Ovary (tissue), 7 donors: ENCODE measurements at regions not wholly inside any gene's neighbourhood (a gene's known extent, or its start where the extent isn't known, plus 50 kb on each side); places are given as distances from the start of the nearest gene placed in this dataset.

Experiments used
- DNase-seq, 5 donors: peaks; one replicate each; pipeline ENCODE4 v3.0.0-alpha.2; 2019 to 2020
- H3K27ac ChIP-seq, 2 donors: fragments of 200-600 bp; one replicate each; pipeline versions ENCODE4 v1.5.1 to v1.8.0; 2019 to 2022
- H3K27me3 ChIP-seq: fragments of 200-600 bp; one replicate; pipeline ENCODE4 v1.8.0; 2022
- H3K36me3 ChIP-seq: fragments of 200-600 bp; sonication (generic); one replicate; pipeline ENCODE4 v1.5.1; 2019
- H3K4me1 ChIP-seq: one replicate; pipeline ENCODE4 v1.8.1; 2013; ENCODE audit warnings: mild to moderate bottlenecking, moderate library complexity; ENCODE audit not compliant: insufficient read depth
- H3K4me3 ChIP-seq: fragments of 200-600 bp; sonication (generic); one replicate; pipeline ENCODE4 v1.5.1; 2017
- H3K9me3 ChIP-seq, 2 donors: fragments of 200-600 bp in 1 of 2; sonication (generic) in 1 of 2; one replicate each; pipeline versions ENCODE4 v1.5.1 to v1.8.1; 2013 to 2019; ENCODE audit warnings: mild to moderate bottlenecking in 1 of 2, moderate library complexity in 1 of 2
- EP300 ChIP-seq: sonication (generic); formaldehyde crosslinking; IDR thresholded peaks from one replicate; pipeline ENCODE4 v1.6.1; 2017; ENCODE audit warnings: antibody characterized with exemption
- POLR2A ChIP-seq: fragments of 450-650 bp; IDR thresholded peaks from one replicate; pipeline ENCODE4 v1.6.1; 2017; ENCODE audit warnings: antibody characterized with exemption, mild to moderate bottlenecking, moderate library complexity
- WGBS, 3 donors: extraction: QIAGEN DNeasy Blood & Tissue Kit in 1 of 3; methylation state at CpG; one replicate each; pipeline versions ENCODE4 v1.1.5 to v1.1.7; 2013 to 2017; 5-methylcytosine and 5-hydroxymethylcytosine counted together
- intact Hi-C, 4 donors: fragments of 100-400 bp; cut with DNase I; formaldehyde crosslinking; loops; one replicate each; pipeline versions ENCODE4 v1.11.0 to v1.15.1; 2022 to 2023
- TF ChIP-seq, protein P1 (sequence below), 3 donors: fragments of 450-650 bp in 2 of 3; fragments of 200-600 bp in 1 of 3; IDR thresholded peaks; one replicate each; pipeline versions ENCODE4 v1.5.1 to v1.8.0; 2016 to 2022; ENCODE audit warnings: antibody characterized with exemption in 3 of 3, mild to moderate bottlenecking in 1 of 3
- donor health status: DM: no; HTN: no; CAD: no; lungs with moderate emphysema.
- donor health status: DM: no; HTN: no; CAD: no.
- donor health status: Bipolar disorder and iron deficiency.
- donor health status: DM: no; HTN: no; CAD: no.
- donor health status: DM: yes; HTN: yes; CAD: no.

DNA sequence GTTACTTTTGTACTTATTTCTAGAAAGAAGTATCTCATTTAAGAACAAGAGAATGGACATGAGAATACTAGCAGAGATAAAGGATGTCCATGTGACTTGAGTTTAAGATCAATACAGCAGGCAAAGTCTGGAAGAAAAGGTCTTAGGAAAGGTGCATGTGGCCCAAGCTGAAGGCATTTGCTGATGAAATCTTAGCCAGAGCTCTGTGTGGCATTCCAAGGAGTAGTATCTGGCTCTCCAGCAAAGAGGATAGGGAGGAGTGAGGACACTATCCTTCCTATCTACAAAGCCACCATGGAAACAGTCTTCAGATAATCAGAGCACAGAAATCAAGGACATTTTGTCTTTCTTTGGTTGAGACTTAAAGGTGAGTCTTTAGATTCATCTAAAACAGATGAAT lies 244.1 kb upstream of the RGMB start:
- H3K4me1 ChIP-seq: no peaks in the 10 kb centered on the region
- H3K27me3 ChIP-seq: no peaks in the 10 kb centered on the region
- H3K9me3 ChIP-seq: no peaks in the 10 kb centered on the region
- TF ChIP-seq, protein P1, sequence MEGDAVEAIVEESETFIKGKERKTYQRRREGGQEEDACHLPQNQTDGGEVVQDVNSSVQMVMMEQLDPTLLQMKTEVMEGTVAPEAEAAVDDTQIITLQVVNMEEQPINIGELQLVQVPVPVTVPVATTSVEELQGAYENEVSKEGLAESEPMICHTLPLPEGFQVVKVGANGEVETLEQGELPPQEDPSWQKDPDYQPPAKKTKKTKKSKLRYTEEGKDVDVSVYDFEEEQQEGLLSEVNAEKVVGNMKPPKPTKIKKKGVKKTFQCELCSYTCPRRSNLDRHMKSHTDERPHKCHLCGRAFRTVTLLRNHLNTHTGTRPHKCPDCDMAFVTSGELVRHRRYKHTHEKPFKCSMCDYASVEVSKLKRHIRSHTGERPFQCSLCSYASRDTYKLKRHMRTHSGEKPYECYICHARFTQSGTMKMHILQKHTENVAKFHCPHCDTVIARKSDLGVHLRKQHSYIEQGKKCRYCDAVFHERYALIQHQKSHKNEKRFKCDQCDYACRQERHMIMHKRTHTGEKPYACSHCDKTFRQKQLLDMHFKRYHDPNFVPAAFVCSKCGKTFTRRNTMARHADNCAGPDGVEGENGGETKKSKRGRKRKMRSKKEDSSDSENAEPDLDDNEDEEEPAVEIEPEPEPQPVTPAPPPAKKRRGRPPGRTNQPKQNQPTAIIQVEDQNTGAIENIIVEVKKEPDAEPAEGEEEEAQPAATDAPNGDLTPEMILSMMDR (IDR thresholded peaks at IDR 0.05): no peak
- TF ChIP-seq EP300 (no peak), POLR2A (no peak)
- intact Hi-C loops: no loop called here
- no peak overlapping the region for H3K27ac ChIP-seq
- H3K4me3 ChIP-seq: no peak overlapping the region
- no peak for DNase-seq
- no peaks in the 10 kb centered on the region for H3K36me3 ChIP-seq

DNA sequence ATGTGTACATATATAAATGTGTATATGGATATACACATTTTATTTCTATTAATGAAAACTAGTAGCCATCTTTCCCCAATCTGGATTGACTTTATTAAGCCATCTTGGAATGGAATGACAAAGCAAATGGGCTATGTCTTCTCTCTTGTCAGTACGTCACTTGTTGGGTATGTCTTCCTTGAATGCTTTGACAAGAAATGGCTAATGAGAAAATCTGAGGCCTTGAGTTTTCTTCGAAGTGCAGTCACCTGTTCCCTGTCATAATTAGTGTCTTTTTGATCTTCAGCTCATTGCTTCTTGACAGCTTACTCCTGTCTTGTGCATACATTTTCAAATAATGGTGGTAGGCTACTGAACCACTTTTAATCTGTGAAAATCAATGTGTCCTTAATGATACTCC lies 243.2 kb upstream of the RGMB start:
- Histone ChIP-seq H3K27ac (no peak overlapping the region), H3K27me3 (no peaks in the 10 kb centered on the region), H3K4me1 (no peaks in the 10 kb centered on the region), H3K9me3 (no peaks in the 10 kb centered on the region), H3K4me3 (no peak overlapping the region), H3K36me3 (no peaks in the 10 kb centered on the region)
- intact Hi-C loops: no loop called here
- 63 to 75% (median 64%) methylated on average over 2 of the region's 2 CpGs for WGBS, 3 donors
- DNase-seq: no peak
- TF ChIP-seq POLR2A (no peak), EP300 (no peak)
- TF ChIP-seq, protein P1 (IDR thresholded peaks at IDR 0.05): no peak

DNA sequence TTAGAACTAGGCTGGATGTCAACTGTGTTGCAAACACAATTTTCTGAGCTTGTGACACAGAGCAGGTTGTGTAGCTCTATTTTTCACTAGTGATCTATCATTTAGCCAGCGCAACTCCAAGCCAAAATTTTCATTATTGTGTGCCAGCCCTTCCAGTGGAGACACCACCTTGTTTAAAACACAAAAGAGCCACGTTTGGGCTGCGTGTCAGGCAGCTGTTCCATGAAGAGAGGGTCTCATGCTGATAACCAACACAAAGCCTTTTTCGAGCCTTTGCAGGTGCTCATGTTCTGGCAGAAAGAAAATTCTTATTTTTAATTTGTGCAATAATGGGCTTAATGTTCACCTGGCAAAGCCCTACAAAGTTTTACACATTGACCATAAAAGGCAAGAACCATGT lies 237.6 kb upstream of the RGMB start:
- Histone ChIP-seq H3K4me1 (no peaks in the 10 kb centered on the region), H3K4me3 (no peak overlapping the region), H3K9me3 (no peaks in the 10 kb centered on the region), H3K27me3 (no peaks in the 10 kb centered on the region), H3K36me3 (no peaks in the 10 kb centered on the region), H3K27ac (no peak overlapping the region)
- WGBS, 3 donors: 71 to 77% (median 77%) methylated on average over 4 of the region's 4 CpGs
- TF ChIP-seq POLR2A (no peak), EP300 (no peak)
- TF ChIP-seq, protein P1 (IDR thresholded peaks at IDR 0.05): no peak
- intact Hi-C loops: no loop called here
- no peak for DNase-seq

DNA sequence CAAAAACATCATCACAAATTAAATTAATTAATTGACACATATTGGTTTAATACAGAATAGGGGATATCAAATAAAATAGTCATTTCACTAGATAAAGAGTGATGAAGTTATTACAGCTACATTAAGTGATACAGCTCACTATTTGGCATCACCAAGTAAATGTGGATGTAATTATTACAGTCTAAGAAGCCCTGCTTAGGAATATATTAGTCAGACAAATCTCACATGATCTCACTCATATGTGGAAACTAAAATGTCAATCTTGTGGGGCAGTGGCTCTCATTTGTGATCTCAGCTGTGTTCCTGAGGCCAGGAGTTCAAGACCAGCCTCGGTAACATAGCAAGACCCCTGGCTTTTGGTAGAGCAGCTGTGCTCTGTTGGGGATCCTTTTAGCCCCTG lies 233.4 kb upstream of the RGMB start:
- no peak for DNase-seq
- H3K4me1 ChIP-seq: no peaks in the 10 kb centered on the region
- 44 to 94% (median 87%) methylated on average over 1 of the region's 1 CpG for WGBS, 3 donors
- intact Hi-C loops: no loop called here
- TF ChIP-seq EP300: no peak
- TF ChIP-seq POLR2A: no peak
- TF ChIP-seq, protein P1 (IDR thresholded peaks at IDR 0.05): no peak
- H3K27ac ChIP-seq: no peak overlapping the region
- H3K27me3 ChIP-seq: no peaks in the 10 kb centered on the region
- H3K36me3 ChIP-seq: no peaks in the 10 kb centered on the region
- no peak overlapping the region for H3K4me3 ChIP-seq
- peaks cover 0 to 3% of the 10 kb centered on the region in 2 donors for H3K9me3 ChIP-seq

DNA sequence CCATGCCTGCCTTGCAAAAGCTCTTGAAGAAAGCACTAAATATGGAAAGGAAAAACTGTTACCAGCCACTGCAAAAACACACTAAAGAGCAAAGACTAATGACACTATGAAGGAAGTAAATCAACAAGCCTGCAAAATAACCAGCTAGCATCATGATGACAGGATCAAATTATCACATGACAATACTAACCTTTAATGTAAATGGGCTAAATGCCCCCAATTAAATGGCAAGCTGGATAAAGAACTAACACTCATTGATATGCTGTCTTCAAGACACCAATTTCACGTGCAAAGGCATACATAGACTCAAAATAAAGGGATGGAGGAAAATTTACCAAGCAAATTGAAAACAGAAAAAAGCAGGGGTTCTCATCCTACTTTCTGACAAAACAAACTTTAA lies 231.8 kb upstream of the RGMB start:
- TF ChIP-seq, protein P1 (IDR thresholded peaks at IDR 0.05): no peak
- no peak for TF ChIP-seq POLR2A
- no peak for TF ChIP-seq EP300
- Histone ChIP-seq H3K4me1 (no peaks in the 10 kb centered on the region), H3K27me3 (no peaks in the 10 kb centered on the region), H3K36me3 (no peaks in the 10 kb centered on the region), H3K4me3 (no peak overlapping the region), H3K27ac (no peak overlapping the region), H3K9me3 (peaks cover 0 to 3% of the 10 kb centered on the region in 2 donors)
- intact Hi-C loops: no loop called here
- no peak for DNase-seq
- 34 to 38% (median 38%) methylated on average over 1 of the region's 1 CpG for WGBS, 3 donors
